ENCODE measurements at regions not wholly inside any gene's neighbourhood (a gene's known extent, or its start where the extent isn't known, plus 50 kb on each side); places are given as distances from the start of the nearest gene placed in this dataset.

DNA sequence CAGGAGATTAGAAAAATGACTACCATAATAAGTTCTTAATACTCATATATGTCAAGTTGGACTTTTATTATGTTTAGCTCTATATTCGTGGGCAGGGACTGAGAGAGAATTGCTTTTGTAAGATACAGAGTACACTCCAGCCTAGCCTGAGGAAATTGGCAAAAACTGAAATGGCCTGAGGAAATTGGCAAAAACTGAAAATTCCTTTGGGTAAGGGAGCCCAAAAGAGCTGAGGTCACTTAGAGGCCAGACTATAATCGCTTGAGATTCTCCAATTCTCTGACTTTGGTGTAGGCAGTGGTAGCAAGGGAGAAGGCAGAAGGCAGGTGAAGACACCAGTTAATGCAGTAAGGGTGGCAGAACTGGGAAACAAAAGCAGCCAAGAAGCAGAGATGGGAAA, 124.5 kb upstream of the HCCS start:
- no peak overlapping the region for H3K4me3 ChIP-seq (ENCODE audit: low read depth in 1 of 2, low read length in 2 of 2)
- no peaks in the 10 kb centered on the region for H3K9me3 ChIP-seq (ENCODE audit: insufficient read depth, low read length, severe bottlenecking)
- no peaks in the 10 kb centered on the region for H4K20me1 ChIP-seq (ENCODE audit: insufficient read depth, low read length)
- TF ChIP-seq EZH2 (IDR thresholded peaks at IDR 0.05; ENCODE audit: borderline replicate concordance, low read depth, low read length, severe bottlenecking) = no peak
- TF ChIP-seq, protein P1, sequence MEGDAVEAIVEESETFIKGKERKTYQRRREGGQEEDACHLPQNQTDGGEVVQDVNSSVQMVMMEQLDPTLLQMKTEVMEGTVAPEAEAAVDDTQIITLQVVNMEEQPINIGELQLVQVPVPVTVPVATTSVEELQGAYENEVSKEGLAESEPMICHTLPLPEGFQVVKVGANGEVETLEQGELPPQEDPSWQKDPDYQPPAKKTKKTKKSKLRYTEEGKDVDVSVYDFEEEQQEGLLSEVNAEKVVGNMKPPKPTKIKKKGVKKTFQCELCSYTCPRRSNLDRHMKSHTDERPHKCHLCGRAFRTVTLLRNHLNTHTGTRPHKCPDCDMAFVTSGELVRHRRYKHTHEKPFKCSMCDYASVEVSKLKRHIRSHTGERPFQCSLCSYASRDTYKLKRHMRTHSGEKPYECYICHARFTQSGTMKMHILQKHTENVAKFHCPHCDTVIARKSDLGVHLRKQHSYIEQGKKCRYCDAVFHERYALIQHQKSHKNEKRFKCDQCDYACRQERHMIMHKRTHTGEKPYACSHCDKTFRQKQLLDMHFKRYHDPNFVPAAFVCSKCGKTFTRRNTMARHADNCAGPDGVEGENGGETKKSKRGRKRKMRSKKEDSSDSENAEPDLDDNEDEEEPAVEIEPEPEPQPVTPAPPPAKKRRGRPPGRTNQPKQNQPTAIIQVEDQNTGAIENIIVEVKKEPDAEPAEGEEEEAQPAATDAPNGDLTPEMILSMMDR (IDR thresholded peaks at IDR 0.05; ENCODE audit: borderline replicate concordance, extremely low read depth, low read length, poor library complexity, severe bottlenecking) = no peak
- H3K4me2 ChIP-seq (ENCODE audit: insufficient read depth, low read length) = no peak overlapping the region
- H3K79me2 ChIP-seq (ENCODE audit: insufficient read depth, low read length) = no peaks in the 10 kb centered on the region
- no peak overlapping the region for H3K9ac ChIP-seq (ENCODE audit: low read depth, low read length)
- no peak overlapping the region for H3K27ac ChIP-seq (ENCODE audit: low read length)
- no peaks in the 10 kb centered on the region for H3K4me1 ChIP-seq (ENCODE audit: insufficient read depth, low read length)
- H3K36me3 ChIP-seq (ENCODE audit: insufficient read depth, low read length) = no peaks in the 10 kb centered on the region
- H3K27me3 ChIP-seq (ENCODE audit: insufficient read depth, low read length, poor library complexity) = no peaks in the 10 kb centered on the region
- ATAC-seq (ENCODE audit: insufficient read depth, low read depth) (no peak), DNase-seq (no peak)
- no peak overlapping the region for H2AFZ ChIP-seq (ENCODE audit: low read depth, low read length)

DNA sequence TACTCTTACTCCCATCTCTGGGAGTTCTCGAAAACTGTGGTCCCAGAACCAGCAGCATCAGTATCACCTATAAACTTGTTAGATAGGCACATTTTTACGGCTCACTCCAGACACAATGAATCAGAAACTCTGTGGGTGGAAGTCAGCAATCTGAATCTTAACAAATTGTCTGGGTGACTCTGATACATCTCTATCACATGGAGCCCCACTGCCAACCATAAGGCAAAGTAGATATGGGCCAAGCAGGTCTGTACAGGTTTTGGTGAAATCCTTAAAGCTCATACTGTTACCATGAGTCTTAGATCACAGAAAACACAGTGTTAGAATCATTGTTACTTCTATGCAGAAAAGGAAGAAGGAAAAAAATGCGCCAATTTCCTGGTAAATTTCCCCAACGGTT, 122.5 kb upstream of the HCCS start:
- Histone ChIP-seq H3K4me2 (ENCODE audit: insufficient read depth, low read length) (no peak overlapping the region), H3K79me2 (ENCODE audit: insufficient read depth, low read length) (no peaks in the 10 kb centered on the region), H3K27ac (ENCODE audit: low read length) (no peak overlapping the region), H3K36me3 (ENCODE audit: insufficient read depth, low read length) (no peaks in the 10 kb centered on the region), H3K27me3 (ENCODE audit: insufficient read depth, low read length, poor library complexity) (no peaks in the 10 kb centered on the region), H3K4me3 (ENCODE audit: low read depth in 1 of 2, low read length in 2 of 2) (no peak overlapping the region), H3K9me3 (ENCODE audit: insufficient read depth, low read length, severe bottlenecking) (no peaks in the 10 kb centered on the region), H2AFZ (ENCODE audit: low read depth, low read length) (no peak overlapping the region), H3K9ac (ENCODE audit: low read depth, low read length) (no peak overlapping the region), H3K4me1 (ENCODE audit: insufficient read depth, low read length) (no peaks in the 10 kb centered on the region), H4K20me1 (ENCODE audit: insufficient read depth, low read length) (no peaks in the 10 kb centered on the region)
- TF ChIP-seq, protein P1 (IDR thresholded peaks at IDR 0.05; ENCODE audit: borderline replicate concordance, extremely low read depth, low read length, poor library complexity, severe bottlenecking) = no peak
- TF ChIP-seq EZH2 (IDR thresholded peaks at IDR 0.05; ENCODE audit: borderline replicate concordance, low read depth, low read length, severe bottlenecking) = no peak
- ATAC-seq (ENCODE audit: insufficient read depth, low read depth) = no peak
- no peak for DNase-seq

DNA sequence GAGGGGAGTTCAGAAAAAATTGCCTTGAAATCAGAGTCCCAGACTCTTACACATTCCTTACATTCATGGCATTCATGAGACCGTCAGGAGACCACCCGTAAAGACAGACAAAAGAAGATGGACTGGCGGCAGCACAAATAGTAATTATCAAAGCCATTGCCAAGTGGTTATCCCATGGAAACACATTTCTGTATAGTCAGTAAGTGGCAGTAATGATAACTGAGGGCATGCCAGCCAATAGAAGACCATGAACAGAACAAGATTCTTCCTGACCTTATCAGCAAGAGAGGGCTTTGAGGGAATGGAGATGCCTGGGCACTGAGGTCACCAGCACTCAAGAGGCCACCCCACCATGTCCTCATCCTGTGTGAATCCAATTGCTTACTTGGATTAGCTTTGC, 121.7 kb upstream of the HCCS start:
- no peak overlapping the region for H3K4me2 ChIP-seq (ENCODE audit: insufficient read depth, low read length)
- H3K79me2 ChIP-seq (ENCODE audit: insufficient read depth, low read length) = no peaks in the 10 kb centered on the region
- DNase-seq = no peak
- no peaks in the 10 kb centered on the region for H3K36me3 ChIP-seq (ENCODE audit: insufficient read depth, low read length)
- no peak for TF ChIP-seq EZH2 (IDR thresholded peaks at IDR 0.05; ENCODE audit: borderline replicate concordance, low read depth, low read length, severe bottlenecking)
- TF ChIP-seq, protein P1 (IDR thresholded peaks at IDR 0.05; ENCODE audit: borderline replicate concordance, extremely low read depth, low read length, poor library complexity, severe bottlenecking) = no peak
- H2AFZ ChIP-seq (ENCODE audit: low read depth, low read length) = no peak overlapping the region
- no peaks in the 10 kb centered on the region for H3K9me3 ChIP-seq (ENCODE audit: insufficient read depth, low read length, severe bottlenecking)
- H4K20me1 ChIP-seq (ENCODE audit: insufficient read depth, low read length) = no peaks in the 10 kb centered on the region
- H3K4me3 ChIP-seq (ENCODE audit: low read depth in 1 of 2, low read length in 2 of 2) = no peak overlapping the region
- no peak overlapping the region for H3K9ac ChIP-seq (ENCODE audit: low read depth, low read length)
- no peaks in the 10 kb centered on the region for H3K4me1 ChIP-seq (ENCODE audit: insufficient read depth, low read length)
- no peak overlapping the region for H3K27ac ChIP-seq (ENCODE audit: low read length)
- ATAC-seq (ENCODE audit: insufficient read depth, low read depth) = no peak
- no peaks in the 10 kb centered on the region for H3K27me3 ChIP-seq (ENCODE audit: insufficient read depth, low read length, poor library complexity)

DNA sequence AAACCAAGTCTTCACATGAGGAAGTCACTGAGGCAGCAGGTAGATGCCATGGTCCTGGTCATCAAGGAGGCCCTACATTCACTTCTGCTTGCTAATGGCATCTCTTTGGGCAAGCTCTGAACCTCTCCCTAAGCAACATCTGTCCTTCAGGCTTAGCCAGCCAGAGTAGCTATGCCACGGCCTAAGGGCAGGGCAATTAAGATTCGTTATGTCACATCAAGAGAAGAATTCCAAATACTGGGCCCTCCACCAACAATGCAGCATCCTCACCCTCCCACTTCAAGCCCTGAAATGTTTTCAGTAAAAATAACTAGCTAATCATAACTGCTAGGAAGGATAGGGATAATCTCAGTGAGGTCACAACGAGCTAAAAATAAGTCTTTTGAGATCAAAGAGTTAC, 120.7 kb upstream of the HCCS start:
- Histone ChIP-seq H3K9me3 (ENCODE audit: insufficient read depth, low read length, severe bottlenecking) (no peaks in the 10 kb centered on the region), H3K4me2 (ENCODE audit: insufficient read depth, low read length) (no peak overlapping the region), H3K4me1 (ENCODE audit: insufficient read depth, low read length) (no peaks in the 10 kb centered on the region), H3K27me3 (ENCODE audit: insufficient read depth, low read length, poor library complexity) (no peaks in the 10 kb centered on the region), H3K9ac (ENCODE audit: low read depth, low read length) (no peak overlapping the region), H2AFZ (ENCODE audit: low read depth, low read length) (no peak overlapping the region), H3K36me3 (ENCODE audit: insufficient read depth, low read length) (no peaks in the 10 kb centered on the region), H3K27ac (ENCODE audit: low read length) (no peak overlapping the region), H3K79me2 (ENCODE audit: insufficient read depth, low read length) (no peaks in the 10 kb centered on the region), H4K20me1 (ENCODE audit: insufficient read depth, low read length) (no peaks in the 10 kb centered on the region), H3K4me3 (ENCODE audit: low read depth in 1 of 2, low read length in 2 of 2) (no peak overlapping the region)
- no peak for TF ChIP-seq EZH2 (IDR thresholded peaks at IDR 0.05; ENCODE audit: borderline replicate concordance, low read depth, low read length, severe bottlenecking)
- TF ChIP-seq, protein P1 (IDR thresholded peaks at IDR 0.05; ENCODE audit: borderline replicate concordance, extremely low read depth, low read length, poor library complexity, severe bottlenecking) = no peak
- ATAC-seq (ENCODE audit: insufficient read depth, low read depth) = no peak
- no peak for DNase-seq

Data from DND-41 (cell line).